ENCODE measurements at regions not wholly inside any gene's neighbourhood (a gene's known extent, or its start where the extent isn't known, plus 50 kb on each side); places are given as distances from the start of the nearest gene placed in this dataset.

- no peaks in the 10 kb centered on the region for H3K9me3 ChIP-seq (ENCODE audit: low read depth)
- H2AFZ ChIP-seq (replicated peaks), result no peak overlapping the region
- Mint-ChIP-seq H3K36me3 (no peaks in the 10 kb centered on the region), H3K9me3 (peaks cover 20% of the 10 kb centered on the region), H3K4me3 (no peak overlapping the region), H3K27me3 (ENCODE audit: insufficient read depth, low read depth) (peaks cover 5% of the 10 kb centered on the region), H3K4me1 (peaks cover 14% of the 10 kb centered on the region), H3K27ac (peak overlapping the region; percentile 74)
- H4K20me1 ChIP-seq (ENCODE audit: low read depth), result no peaks in the 10 kb centered on the region
- DNase-seq (ENCODE audit: low spot score), result no peak
- no peak overlapping the region for H3K4me2 ChIP-seq
- H3F3A ChIP-seq (ENCODE audit: low read depth), result peaks cover 6% of the 10 kb centered on the region
- TF ChIP-seq EZH2 (IDR thresholded peaks at IDR 0.05) (no peak), EZH2phosphoT487 (IDR thresholded peaks at IDR 0.05) (no peak), CTCF (IDR thresholded peaks at IDR 0.05) (no peak)
- H3K4me3 ChIP-seq, result no peak overlapping the region
- no peaks in the 10 kb centered on the region for H3K27me3 ChIP-seq
- H3K79me2 ChIP-seq (ENCODE audit: low read depth), result no peaks in the 10 kb centered on the region
- no peaks in the 10 kb centered on the region for H3K36me3 ChIP-seq
- no peak overlapping the region for H3K9ac ChIP-seq
- no peak overlapping the region for H3K27ac ChIP-seq
- H3K4me1 ChIP-seq, result peaks cover 9% of the 10 kb centered on the region
These were observed 75.2 kb downstream of the RTL6 start for GRCh38 chr22:44422746-44423380.

GRCh38 chr22:44419429-44419828, 78.6 kb downstream of the RTL6 start:
- peaks cover 7% of the 10 kb centered on the region for H3K27me3 Mint-ChIP-seq (ENCODE audit: insufficient read depth, low read depth)
- TF ChIP-seq CTCF (IDR thresholded peaks at IDR 0.05), result no peak
- no peak for TF ChIP-seq EZH2 (IDR thresholded peaks at IDR 0.05)
- no peak for TF ChIP-seq EZH2phosphoT487 (IDR thresholded peaks at IDR 0.05)
- no peaks in the 10 kb centered on the region for H4K20me1 ChIP-seq (ENCODE audit: low read depth)
- H3K79me2 ChIP-seq (ENCODE audit: low read depth), result no peaks in the 10 kb centered on the region
- H3K4me3 Mint-ChIP-seq, result no peak overlapping the region
- no peaks in the 10 kb centered on the region for H3F3A ChIP-seq (ENCODE audit: low read depth)
- no peaks in the 10 kb centered on the region for H3K27me3 ChIP-seq
- H3K4me3 ChIP-seq, result no peak overlapping the region
- no peak overlapping the region for H2AFZ ChIP-seq (replicated peaks)
- H3K36me3 ChIP-seq, result no peaks in the 10 kb centered on the region
- no peak overlapping the region for H3K9ac ChIP-seq
- no peak overlapping the region for H3K4me2 ChIP-seq
- H3K4me1 ChIP-seq, result no peaks in the 10 kb centered on the region
- no peak overlapping the region for H3K27ac Mint-ChIP-seq
- no peaks in the 10 kb centered on the region for H3K9me3 ChIP-seq (ENCODE audit: low read depth)
- no peak for DNase-seq (ENCODE audit: low spot score)
- H3K9me3 Mint-ChIP-seq, result peaks cover 22% of the 10 kb centered on the region
- no peak overlapping the region for H3K27ac ChIP-seq
- peaks cover 5% of the 10 kb centered on the region for H3K4me1 Mint-ChIP-seq
- H3K36me3 Mint-ChIP-seq, result no peaks in the 10 kb centered on the region

- H3K9me3 ChIP-seq (ENCODE audit: low read depth), result no peaks in the 10 kb centered on the region
- Mint-ChIP-seq H3K4me1 (peaks cover 30% of the 10 kb centered on the region), H3K27me3 (ENCODE audit: insufficient read depth, low read depth) (peaks cover 9% of the 10 kb centered on the region), H3K4me3 (no peak overlapping the region), H3K9me3 (peaks cover 2% of the 10 kb centered on the region), H3K27ac (no peak overlapping the region), H3K36me3 (no peaks in the 10 kb centered on the region)
- no peaks in the 10 kb centered on the region for H4K20me1 ChIP-seq (ENCODE audit: low read depth)
- no peak overlapping the region for H3K4me3 ChIP-seq
- no peak overlapping the region for H2AFZ ChIP-seq (replicated peaks)
- H3K4me1 ChIP-seq, result peaks cover 11% of the 10 kb centered on the region
- H3K27ac ChIP-seq, result no peak overlapping the region
- H3K4me2 ChIP-seq, result no peak overlapping the region
- no peaks in the 10 kb centered on the region for H3K36me3 ChIP-seq
- no peak for DNase-seq (ENCODE audit: low spot score)
- H3F3A ChIP-seq (ENCODE audit: low read depth), result no peaks in the 10 kb centered on the region
- H3K9ac ChIP-seq, result no peak overlapping the region
- TF ChIP-seq CTCF (IDR thresholded peaks at IDR 0.05), result no peak
- H3K27me3 ChIP-seq, result no peaks in the 10 kb centered on the region
- no peaks in the 10 kb centered on the region for H3K79me2 ChIP-seq (ENCODE audit: low read depth)
These were observed 84.8 kb downstream of the RTL6 start for GRCh38 chr22:44413211-44413610.

Data from neural progenitor cell (in vitro differentiated cells).